K562 (cell line): ENCODE measurements at regions not wholly inside any gene's neighbourhood (a gene's known extent, or its start where the extent isn't known, plus 50 kb on each side); places are given as distances from the start of the nearest gene placed in this dataset.

Experiments used
- MAFK ChIP-seq: IDR thresholded peaks from 2 replicates; pipeline ENCODE4 v1.6.1; 2011; ENCODE audit warnings: low read length, improper control_type of control experiment
- NCOA2 ChIP-seq, 2 experiments: fragments of 450-650 bp; IDR thresholded peaks; 2 replicates each; pipeline ENCODE4 v1.6.1; 2018; ENCODE audit warnings: mild to moderate bottlenecking in 2 of 2, moderate library complexity in 1 of 2; ENCODE audit not compliant: partially characterized antibody in 2 of 2
- TF ChIP-seq, protein P1 (sequence below), 2 experiments: fragments of 450-650 bp; IDR thresholded peaks; 2 replicates each; pipeline ENCODE4 v1.6.1; 2018; ENCODE audit warnings: mild to moderate bottlenecking in 2 of 2, low read depth in 1 of 2; ENCODE audit not compliant: partially characterized antibody in 2 of 2

DNA sequence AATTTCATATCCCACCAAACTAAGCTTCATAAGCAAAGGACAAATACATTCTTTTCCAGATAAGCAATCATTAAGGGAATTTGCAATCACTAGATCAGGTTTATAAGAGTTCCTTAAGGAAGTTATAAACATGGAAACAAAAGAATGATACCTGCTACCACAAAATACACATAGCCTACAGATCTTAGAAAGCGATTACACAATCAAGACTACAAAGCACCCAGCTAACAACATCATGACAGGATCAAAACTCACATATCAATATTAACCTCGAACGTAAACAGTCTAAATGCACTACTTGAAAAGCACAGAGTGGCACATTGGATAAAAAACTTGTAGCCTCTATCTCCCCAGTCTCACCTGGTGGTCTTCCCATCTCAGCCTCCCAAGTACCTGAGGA is 512.4 kb upstream of the PTGER4 start:
- TF ChIP-seq MAFK, result no peak
- TF ChIP-seq, protein P1, sequence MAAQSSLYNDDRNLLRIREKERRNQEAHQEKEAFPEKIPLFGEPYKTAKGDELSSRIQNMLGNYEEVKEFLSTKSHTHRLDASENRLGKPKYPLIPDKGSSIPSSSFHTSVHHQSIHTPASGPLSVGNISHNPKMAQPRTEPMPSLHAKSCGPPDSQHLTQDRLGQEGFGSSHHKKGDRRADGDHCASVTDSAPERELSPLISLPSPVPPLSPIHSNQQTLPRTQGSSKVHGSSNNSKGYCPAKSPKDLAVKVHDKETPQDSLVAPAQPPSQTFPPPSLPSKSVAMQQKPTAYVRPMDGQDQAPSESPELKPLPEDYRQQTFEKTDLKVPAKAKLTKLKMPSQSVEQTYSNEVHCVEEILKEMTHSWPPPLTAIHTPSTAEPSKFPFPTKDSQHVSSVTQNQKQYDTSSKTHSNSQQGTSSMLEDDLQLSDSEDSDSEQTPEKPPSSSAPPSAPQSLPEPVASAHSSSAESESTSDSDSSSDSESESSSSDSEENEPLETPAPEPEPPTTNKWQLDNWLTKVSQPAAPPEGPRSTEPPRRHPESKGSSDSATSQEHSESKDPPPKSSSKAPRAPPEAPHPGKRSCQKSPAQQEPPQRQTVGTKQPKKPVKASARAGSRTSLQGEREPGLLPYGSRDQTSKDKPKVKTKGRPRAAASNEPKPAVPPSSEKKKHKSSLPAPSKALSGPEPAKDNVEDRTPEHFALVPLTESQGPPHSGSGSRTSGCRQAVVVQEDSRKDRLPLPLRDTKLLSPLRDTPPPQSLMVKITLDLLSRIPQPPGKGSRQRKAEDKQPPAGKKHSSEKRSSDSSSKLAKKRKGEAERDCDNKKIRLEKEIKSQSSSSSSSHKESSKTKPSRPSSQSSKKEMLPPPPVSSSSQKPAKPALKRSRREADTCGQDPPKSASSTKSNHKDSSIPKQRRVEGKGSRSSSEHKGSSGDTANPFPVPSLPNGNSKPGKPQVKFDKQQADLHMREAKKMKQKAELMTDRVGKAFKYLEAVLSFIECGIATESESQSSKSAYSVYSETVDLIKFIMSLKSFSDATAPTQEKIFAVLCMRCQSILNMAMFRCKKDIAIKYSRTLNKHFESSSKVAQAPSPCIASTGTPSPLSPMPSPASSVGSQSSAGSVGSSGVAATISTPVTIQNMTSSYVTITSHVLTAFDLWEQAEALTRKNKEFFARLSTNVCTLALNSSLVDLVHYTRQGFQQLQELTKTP (IDR thresholded peaks at IDR 0.05; ENCODE audit: low read depth in 1 of 2, partially characterized antibody in 2 of 2), result no peak
- TF ChIP-seq NCOA2 (IDR thresholded peaks at IDR 0.05; ENCODE audit: partially characterized antibody in 2 of 2), result no peak
